HG02623 (cell line): ENCODE measurements at regions not wholly inside any gene's neighbourhood (a gene's known extent, or its start where the extent isn't known, plus 50 kb on each side); places are given as distances from the start of the nearest gene placed in this dataset.
"Not testable (repeated sequence)": the region's sequence is repeated elsewhere in the genome, so short reads cannot be mapped to it uniquely, and the experiment has no call there.

Source experiments
- ATAC-seq: cut with Tn5 transposase; IDR thresholded peaks from one replicate; pipeline ENCODE4 v1.9.1; 2021; ENCODE audit warnings: moderate library complexity; ENCODE audit not compliant: unreplicated experiment

DNA sequence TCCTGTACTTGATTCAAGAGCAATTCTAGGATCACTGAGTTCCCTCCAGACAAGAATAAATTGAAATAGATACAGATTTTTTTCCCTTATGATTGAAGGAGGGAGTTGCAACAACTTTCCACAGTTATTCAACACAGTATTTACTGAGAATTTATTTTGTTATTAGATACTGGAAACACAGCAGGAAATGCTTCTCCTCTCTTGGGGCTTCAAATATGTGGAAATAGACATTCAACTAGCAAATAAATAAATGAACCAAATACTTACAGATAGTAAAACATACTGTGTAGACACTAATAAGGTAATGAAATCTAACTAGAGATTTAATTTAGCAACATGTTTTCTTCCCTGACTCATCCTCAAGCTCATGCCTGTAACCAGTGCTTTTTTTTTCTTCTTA, 169.2 kb downstream of the LNPK start:
- ATAC-seq: no peak

GRCh38 chr2:175829741-175830140, 172.3 kb downstream of the LNPK start:
- no peak for ATAC-seq

DNA sequence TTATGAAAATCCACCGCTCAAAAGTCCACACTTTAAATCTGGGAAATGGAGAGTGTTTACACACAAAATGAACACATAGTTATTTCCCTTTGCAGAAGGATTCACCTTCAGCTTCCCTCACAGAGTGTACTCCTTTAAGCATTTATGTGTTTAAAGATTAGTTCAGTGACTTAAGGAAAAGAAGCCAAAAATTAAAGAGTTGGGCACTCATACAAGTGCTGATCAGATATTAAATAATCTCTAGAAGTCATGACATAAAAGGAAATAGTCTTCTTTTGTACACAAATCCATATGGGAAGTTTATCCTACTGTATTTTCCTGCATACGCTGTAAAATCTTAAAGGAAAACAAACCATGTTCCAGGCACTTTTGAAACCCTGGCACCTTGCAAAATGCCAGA, 174.2 kb downstream of the LNPK start:
- no peak for ATAC-seq

GRCh38 chr2:175824243-175824642, 177.8 kb downstream of the LNPK start:
- ATAC-seq: no peak

- ATAC-seq: no peak
Measured at GRCh38 chr2:175823707-175824073, 178.4 kb downstream of the LNPK start.

- no peak for ATAC-seq
Measured at GRCh38 chr2:175823002-175823706, 178.9 kb downstream of the LNPK start.

DNA sequence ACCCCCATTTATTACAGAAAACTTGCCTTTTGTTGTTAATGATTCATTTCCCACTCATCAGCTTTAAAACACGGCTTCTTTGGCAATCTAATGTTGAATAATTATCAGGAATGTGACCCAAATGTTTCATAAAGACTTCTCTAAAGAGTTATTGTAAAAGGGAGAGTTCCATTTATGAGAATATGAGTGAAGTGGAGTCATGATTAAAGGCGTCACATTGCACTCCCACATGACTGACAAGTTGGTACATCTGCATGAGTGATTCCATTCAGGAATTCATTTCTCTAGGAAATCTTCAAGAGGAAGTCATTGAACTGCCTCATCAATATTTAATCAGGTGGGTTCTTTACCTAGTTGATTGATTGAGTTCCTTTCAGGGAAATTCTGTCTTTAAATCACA, 184.8 kb downstream of the LNPK start:
- ATAC-seq: no peak

DNA sequence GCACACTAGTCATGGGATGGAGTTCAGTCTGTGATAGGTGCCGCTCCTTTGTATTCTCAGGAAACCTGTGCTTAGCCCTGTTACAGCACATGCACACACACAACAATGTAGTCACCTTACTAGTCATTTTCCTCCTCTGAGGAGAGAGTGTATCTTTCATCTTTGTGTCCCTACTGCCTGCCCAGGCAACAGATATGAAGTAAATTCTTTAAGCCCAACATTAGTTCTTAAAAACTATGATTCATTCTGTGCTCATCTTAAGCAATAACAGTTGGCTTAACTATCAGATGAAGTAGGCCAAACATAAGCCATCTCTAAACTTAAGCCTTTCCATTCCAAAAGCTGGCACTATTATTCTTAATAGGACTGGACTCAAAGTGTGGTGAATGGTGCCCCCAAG, 186.5 kb downstream of the LNPK start:
- ATAC-seq: no peak

DNA sequence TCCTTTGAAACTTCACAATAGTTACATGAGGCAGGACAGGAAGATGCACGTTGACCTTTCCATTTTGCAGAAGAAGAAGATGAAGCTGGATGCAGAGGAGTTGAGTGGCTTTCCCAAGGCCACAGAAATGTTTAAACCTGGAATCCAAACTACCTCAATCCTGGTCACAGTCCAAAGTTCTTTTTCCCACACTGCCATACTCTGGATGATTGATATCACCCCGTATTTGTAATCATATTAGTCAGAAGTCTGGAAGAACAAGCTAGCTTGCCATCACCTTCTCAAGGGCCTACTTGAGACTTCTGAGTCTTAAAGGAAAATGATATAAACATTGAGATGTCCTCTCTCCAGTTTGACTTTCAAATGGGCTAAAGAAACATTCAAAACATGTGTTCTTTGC, 190.1 kb downstream of the LNPK start:
- ATAC-seq: no peak

DNA sequence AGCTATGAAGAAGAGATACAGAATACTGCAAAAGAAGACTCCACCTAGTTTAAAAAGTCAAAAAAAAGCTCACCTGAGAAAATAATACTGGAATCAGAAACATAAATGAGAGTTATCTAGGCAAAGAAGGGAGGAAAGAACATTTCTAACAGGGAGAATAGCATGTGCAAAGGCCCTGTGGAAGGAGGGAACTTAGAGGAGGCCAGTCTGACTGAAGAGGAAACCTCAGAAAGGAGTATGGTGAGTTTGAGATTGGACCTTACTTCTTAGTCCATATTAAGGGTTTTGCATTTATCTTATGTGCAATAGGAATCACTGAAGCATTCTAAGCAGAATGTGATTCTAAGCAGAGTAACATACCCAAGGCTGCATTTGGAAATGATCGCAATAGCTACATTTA, 193.2 kb downstream of the LNPK start:
- ATAC-seq: no peak

GRCh38 chr2:175808078-175808477, 194.0 kb downstream of the LNPK start:
- ATAC-seq: no peak

GRCh38 chr2:175807031-175807873, 194.8 kb downstream of the LNPK start:
- no peak for ATAC-seq

GRCh38 chr2:175806570-175806969, 195.5 kb downstream of the LNPK start:
- ATAC-seq: no peak

DNA sequence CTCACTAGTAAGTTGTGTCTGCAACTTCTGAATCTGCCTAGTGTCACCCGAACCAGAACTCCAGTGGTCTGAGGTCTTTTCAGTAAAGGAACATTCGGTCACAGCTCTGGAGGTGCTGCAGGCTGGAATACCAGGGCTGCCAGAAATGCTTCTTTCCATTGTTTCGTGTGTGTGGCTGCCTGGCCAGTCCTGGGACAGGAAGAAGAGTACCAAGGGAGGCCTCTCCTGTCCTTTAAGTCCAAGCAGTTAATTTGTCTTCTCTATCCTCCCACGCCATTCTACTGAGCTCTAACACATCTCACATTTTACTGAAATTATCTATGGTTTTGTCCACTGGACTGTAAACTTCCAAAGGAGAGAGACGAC, 196.0 kb downstream of the LNPK start:
- ATAC-seq: no peak

- no peak for ATAC-seq
Measured at GRCh38 chr2:175805442-175806124, 196.5 kb downstream of the LNPK start.

- ATAC-seq: no peak
Measured at GRCh38 chr2:175804122-175804521, 197.9 kb downstream of the LNPK start.

- ATAC-seq: not testable (repeated sequence)
Measured at GRCh38 chr2:175796422-175796821, 205.6 kb downstream of the LNPK start.

- ATAC-seq: no peak
Measured at GRCh38 chr2:175793648-175794047, 208.4 kb downstream of the LNPK start.

- ATAC-seq: no peak
Measured at GRCh38 chr2:175792881-175793280, 209.2 kb downstream of the LNPK start.

- no peak for ATAC-seq
Measured at GRCh38 chr2:175792199-175792598, 209.9 kb downstream of the LNPK start.

DNA sequence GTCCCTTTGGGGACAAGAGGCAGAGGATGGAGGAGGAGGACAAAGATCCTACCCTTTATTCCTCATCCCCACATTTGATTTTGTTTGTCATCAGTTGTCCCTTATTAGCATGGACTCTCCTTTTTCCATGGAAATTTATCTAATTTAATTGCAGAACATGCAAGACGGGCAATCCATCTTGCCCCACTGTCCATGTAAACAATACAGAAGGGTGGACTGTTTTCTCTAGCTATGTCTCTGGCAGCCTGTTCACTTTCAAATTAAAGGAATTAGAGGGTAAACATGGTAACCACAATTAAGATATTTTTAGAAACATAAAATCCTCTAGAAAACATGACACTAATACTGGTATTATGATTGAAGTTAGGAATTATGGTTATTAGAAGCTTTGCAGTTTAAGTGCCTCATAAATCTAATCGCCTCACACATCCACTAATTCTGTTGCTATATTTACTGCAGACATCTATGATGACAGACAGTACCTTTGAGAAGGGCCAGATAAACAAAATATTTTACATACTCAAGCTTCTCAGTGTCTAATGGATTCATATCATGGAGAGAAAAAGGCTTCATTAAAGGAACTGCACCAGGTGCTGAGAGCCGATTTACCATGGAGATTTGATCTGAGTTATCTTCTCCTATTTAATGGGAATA, 215.5 kb downstream of the LNPK start:
- no peak for ATAC-seq
